IMR-90 (cell line): ENCODE measurements at regions not wholly inside any gene's neighbourhood (a gene's known extent, or its start where the extent isn't known, plus 50 kb on each side); places are given as distances from the start of the nearest gene placed in this dataset.

ENCODE experiments used
- ATAC-seq: fragments of 200-7000 bp; cut with Tn5 transposase; 2 replicates; pipeline ENCODE4 v1.9.1; 2020; ENCODE audit warnings: low read depth, mild to moderate bottlenecking, moderate library complexity
- BruUV-seq: library from RNA; stranded (reverse); fragments of 400-500 nt; replicated peaks from 2 replicates; lab custom pipeline; 2021; lab: Mats Ljungman, UMichigan
- CTCF ChIA-PET: fragments of 300-600 bp; formaldehyde crosslinking; extraction: SDS; loops from one replicate; lab custom pipeline; 2021; ENCODE audit warnings: antibody characterized with exemption; lab: Yijun Ruan, JAX
- POLR2A ChIA-PET: fragments of 300-600 bp; sonication (Branson Sonifier 250); formaldehyde crosslinking; loops from one replicate; lab custom pipeline; 2022; ENCODE audit warnings: antibody characterized with exemption; ENCODE audit not compliant: unreplicated experiment; lab: Charles Lee
- DNase-seq: peaks from one replicate; pipeline ENCODE4 v3.0.0; 2013
- H2AFZ ChIP-seq: replicated peaks from 2 replicates; pipeline ENCODE3; 2013; ENCODE audit warnings: low read length, mild to moderate bottlenecking; ENCODE audit not compliant: poor library complexity
- H2AK5ac ChIP-seq: 2 replicates; pipeline ENCODE4 v1.6.1; 2013; ENCODE audit warnings: low read depth, low read length, inconsistent platforms
- H2AK9ac ChIP-seq: replicated peaks from 2 replicates; pipeline ENCODE3; 2013; ENCODE audit warnings: mild to moderate bottlenecking, low read depth, low read length, moderate library complexity; ENCODE audit not compliant: poor library complexity
- H2BK120ac ChIP-seq: 2 replicates; pipeline ENCODE4 v1.6.1; 2013; ENCODE audit warnings: low read depth, low read length, inconsistent platforms
- H2BK15ac ChIP-seq: 3 replicates; pipeline ENCODE4 v1.6.1; 2013; ENCODE audit warnings: low read depth, low read length, inconsistent platforms
- H2BK20ac ChIP-seq: 2 replicates; pipeline ENCODE4 v1.6.1; 2013; ENCODE audit warnings: low read depth, mild to moderate bottlenecking, inconsistent platforms, low read length, moderate library complexity
- H2BK5ac ChIP-seq: 2 replicates; pipeline ENCODE4 v1.6.1; 2013; ENCODE audit warnings: mild to moderate bottlenecking, low read depth, low read length, inconsistent platforms; ENCODE audit not compliant: poor library complexity, severe bottlenecking
- H3K14ac ChIP-seq: replicated peaks from 2 replicates; pipeline ENCODE4 v1.6.1; 2013; ENCODE audit warnings: low read depth, low read length, inconsistent platforms
- H3K18ac ChIP-seq: 2 replicates; pipeline ENCODE4 v1.6.1; 2013; ENCODE audit warnings: low read depth, low read length, control low read depth
- H3K23ac ChIP-seq: 2 replicates; pipeline ENCODE4 v1.6.1; 2013; ENCODE audit warnings: low read depth, low read length, inconsistent platforms
- H3K27ac ChIP-seq: 2 replicates; pipeline ENCODE4 v1.5.1; 2013; ENCODE audit warnings: mild to moderate bottlenecking, control low read depth, low read length; ENCODE audit not compliant: insufficient read depth
- H3K27me3 ChIP-seq: 2 replicates; pipeline ENCODE4 v1.6.1; 2013; ENCODE audit warnings: low read length; ENCODE audit not compliant: control insufficient read depth, insufficient read depth
- H3K36me3 ChIP-seq: 2 replicates; pipeline ENCODE4 v1.6.1; 2013; ENCODE audit warnings: low read length, mixed read lengths; ENCODE audit not compliant: control insufficient read depth, insufficient read depth
- H3K4ac ChIP-seq: 2 replicates; pipeline ENCODE4 v1.6.1; 2013; ENCODE audit warnings: low read depth, low read length, inconsistent platforms
- H3K4me1 ChIP-seq: 2 replicates; pipeline ENCODE4 v1.6.1; 2013; ENCODE audit warnings: low read length, mixed read lengths; ENCODE audit not compliant: control insufficient read depth, insufficient read depth
- H3K4me2 ChIP-seq: 2 replicates; pipeline ENCODE4 v1.6.1; 2013; ENCODE audit warnings: low read depth, mild to moderate bottlenecking, control low read depth, low read length, moderate library complexity
- H3K4me3 ChIP-seq: 2 replicates; pipeline ENCODE4 v1.5.1; 2013; ENCODE audit warnings: low read depth, mild to moderate bottlenecking, control low read depth, low read length, moderate library complexity; ENCODE audit not compliant: insufficient read depth
- H3K56ac ChIP-seq: 2 replicates; pipeline ENCODE4 v1.6.1; 2013; ENCODE audit warnings: low read length, inconsistent platforms; ENCODE audit not compliant: insufficient read depth; ENCODE audit errors: extremely low read depth
- H3K79me1 ChIP-seq, 2 experiments: 2 replicates each; pipeline ENCODE4 v1.6.1; 2013; ENCODE audit warnings: low read length in 2 of 2, inconsistent platforms in 1 of 2, low read depth in 1 of 2
- H3K9ac ChIP-seq: 2 replicates; pipeline ENCODE4 v1.6.1; 2013; ENCODE audit warnings: low read depth, low read length, control low read depth
- H3K9me1 ChIP-seq: 2 replicates; pipeline ENCODE4 v1.6.1; 2013; ENCODE audit warnings: low read length, inconsistent platforms; ENCODE audit not compliant: insufficient read depth
- H3K9me3 ChIP-seq: 2 replicates; pipeline ENCODE4 v1.6.1; 2013; ENCODE audit warnings: low read length; ENCODE audit not compliant: control insufficient read depth, insufficient read depth
- H4K20me1 ChIP-seq: 2 replicates; pipeline ENCODE4 v1.6.1; 2013; ENCODE audit warnings: low read length, inconsistent platforms; ENCODE audit not compliant: insufficient read depth
- H4K5ac ChIP-seq: 2 replicates; pipeline ENCODE4 v1.6.1; 2013; ENCODE audit warnings: mild to moderate bottlenecking, low read depth, low read length, control low read depth
- H4K8ac ChIP-seq, 2 experiments: 2 replicates each; pipeline ENCODE4 v1.6.1; 2013; ENCODE audit warnings: low read depth in 2 of 2, low read length in 2 of 2, control low read depth in 1 of 2, inconsistent platforms in 1 of 2
- H4K91ac ChIP-seq: 2 replicates; pipeline ENCODE4 v1.6.1; 2013; ENCODE audit warnings: low read depth, low read length, inconsistent platforms; ENCODE audit not compliant: insufficient read depth
- BHLHE40 ChIP-seq: fragments of 150-350 bp; IDR thresholded peaks from 2 replicates; pipeline ENCODE4 v1.6.1; 2016; ENCODE audit warnings: mild to moderate bottlenecking, low read depth, low read length
- CEBPB ChIP-seq: IDR thresholded peaks from 2 replicates; pipeline ENCODE4 v1.6.1; 2012; ENCODE audit warnings: low read depth, low read length, improper control_type of control experiment
- CHD1 ChIP-seq: IDR thresholded peaks from 2 replicates; pipeline ENCODE4 v1.6.1; 2012; ENCODE audit warnings: low read depth, low read length, improper control_type of control experiment
- CTCF ChIP-seq: conservative IDR thresholded peaks from 2 replicates; pipeline ENCODE4 v1.5.1; 2012; ENCODE audit warnings: mild to moderate bottlenecking, low read depth, low read length, improper control_type of control experiment
- ELK1 ChIP-seq: fragments of 150-350 bp; IDR thresholded peaks from 2 replicates; pipeline ENCODE4 v1.6.1; 2016; ENCODE audit warnings: low read depth, mild to moderate bottlenecking, low read length, moderate library complexity, borderline replicate concordance
- FOS ChIP-seq: fragments of 150-350 bp; IDR thresholded peaks from 2 replicates; pipeline ENCODE4 v1.6.1; 2016; ENCODE audit warnings: low read depth, low read length
- MAFK ChIP-seq: IDR thresholded peaks from 2 replicates; pipeline ENCODE4 v1.6.1; 2012; ENCODE audit warnings: low read depth, low read length, improper control_type of control experiment
- MAZ ChIP-seq: IDR thresholded peaks from 2 replicates; pipeline ENCODE4 v1.6.1; 2012; ENCODE audit warnings: low read depth, mild to moderate bottlenecking, low read length, improper control_type of control experiment, moderate library complexity, borderline replicate concordance
- MXI1 ChIP-seq: IDR thresholded peaks from 2 replicates; pipeline ENCODE4 v1.6.1; 2012; ENCODE audit warnings: low read depth, mild to moderate bottlenecking, low read length, moderate library complexity, borderline replicate concordance
- NFE2L2 ChIP-seq: fragments of 150-350 bp; IDR thresholded peaks from 2 replicates; pipeline ENCODE4 v1.6.1; 2016; ENCODE audit warnings: low read depth, mild to moderate bottlenecking, low read length
- POLR2A ChIP-seq: IDR thresholded peaks from 2 replicates; pipeline ENCODE4 v1.6.1; 2012; ENCODE audit warnings: mild to moderate bottlenecking, low read depth, low read length
- RAD21 ChIP-seq: IDR thresholded peaks from 2 replicates; pipeline ENCODE4 v1.6.1; 2012; ENCODE audit warnings: low read length, improper control_type of control experiment
- RCOR1 ChIP-seq: IDR thresholded peaks from 2 replicates; pipeline ENCODE4 v1.6.1; 2012; ENCODE audit warnings: mild to moderate bottlenecking, low read length, improper control_type of control experiment; ENCODE audit not compliant: insufficient replicate concordance
- RFX5 ChIP-seq: IDR thresholded peaks from 2 replicates; pipeline ENCODE4 v1.8.0; 2012; ENCODE audit warnings: low read depth, mild to moderate bottlenecking, low read length, moderate library complexity
- SMC3 ChIP-seq: fragments of 150-350 bp; IDR thresholded peaks from 2 replicates; pipeline ENCODE4 v1.6.1; 2016; ENCODE audit warnings: low read depth, mild to moderate bottlenecking, antibody characterized with exemption, low read length, moderate library complexity
- WGBS, 2 experiments: methylation state at CpG; one replicate each; pipeline versions ENCODE4 v1.1.5 to v1.1.7; 2013; ENCODE audit warnings: missing lambda C conversion rate in 2 of 2; ENCODE audit not compliant: insufficient read length in 1 of 2; ENCODE audit errors: extremely low coverage in 2 of 2; 5-methylcytosine and 5-hydroxymethylcytosine counted together
- dilution Hi-C: fragments of 300-500 bp; cut with HindIII; formaldehyde crosslinking; loops from one replicate; pipeline ENCODE4 v1.14.3; 2018; ENCODE audit warnings: low sequenced_read_pairs; ENCODE audit not compliant: unreplicated experiment
- in situ Hi-C: fragments of 300-500 bp; cut with MboI; formaldehyde crosslinking; loops from 3 replicates; pipeline ENCODE4 v1.14.3; 2019; ENCODE audit warnings: low sequenced_read_pairs, inconsistent platforms, mixed read lengths
- intact Hi-C: fragments of 100-400 bp; cut with micrococcal nuclease; formaldehyde crosslinking; loops from 2 replicates; pipeline ENCODE4 v1.10.0; 2022
- TF ChIP-seq, protein P1 (sequence below): fragments of 150-350 bp; IDR thresholded peaks from 2 replicates; pipeline ENCODE4 v1.6.1; 2017; ENCODE audit warnings: mild to moderate bottlenecking, antibody characterized with exemption, low read length, low read depth

DNA sequence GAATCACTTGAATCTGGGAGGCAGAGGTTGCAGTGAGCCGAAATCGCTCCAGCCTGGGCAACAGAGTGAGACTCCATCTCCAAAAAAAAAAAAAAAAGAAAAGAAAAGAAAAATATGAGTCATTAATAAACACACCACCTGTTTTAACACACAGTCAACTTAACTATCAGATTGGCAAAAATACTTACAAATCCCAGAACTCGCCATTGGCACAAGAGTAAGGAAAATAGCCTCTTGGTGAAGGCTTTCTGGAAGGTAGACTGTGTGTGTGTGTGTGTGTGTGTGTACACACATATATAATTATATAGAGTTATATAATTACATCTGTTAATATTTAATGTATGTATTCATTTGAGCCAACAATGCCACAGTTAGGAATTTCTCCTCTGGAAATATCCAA is 63.7 kb upstream of the UXS1 start:
- no peak overlapping the region for H2BK15ac ChIP-seq
- no peak overlapping the region for H2AFZ ChIP-seq
- CTCF ChIA-PET: no interaction called here

More for the DNA sequence above, 63.7 kb upstream of the UXS1 start:
- Histone ChIP-seq H2BK20ac (no peak overlapping the region), H3K4me2 (no peak overlapping the region), H3K18ac (no peak overlapping the region), H3K4me1 (no peaks in the 10 kb centered on the region), H2AK5ac (no peak overlapping the region), H3K4ac (no peak overlapping the region), H4K20me1 (no peaks in the 10 kb centered on the region), H2BK5ac (no peak overlapping the region), H3K27ac (no peak overlapping the region), H3K9me1 (no peaks in the 10 kb centered on the region), H3K27me3 (no peaks in the 10 kb centered on the region), H3K9ac (no peak overlapping the region), H2BK120ac (no peak overlapping the region), H3K36me3 (no peaks in the 10 kb centered on the region), H4K8ac (no peak overlapping the region), H3K14ac (no peak overlapping the region), H3K23ac (no peak overlapping the region), H2AK9ac (no peak overlapping the region), H4K91ac (no peak overlapping the region), H3K4me3 (no peak overlapping the region), H3K9me3 (no peaks in the 10 kb centered on the region), H4K5ac (no peak overlapping the region), H3K79me1 (no peaks in the 10 kb centered on the region), H3K56ac (no peak overlapping the region)
- dilution Hi-C loops: no loop called here
- no TSS peak for BruUV-seq
- TF ChIP-seq MAFK (no peak), FOS (no peak), RCOR1 (no peak), NFE2L2 (no peak), CTCF (no peak), MAZ (no peak), RFX5 (no peak), RAD21 (no peak), MXI1 (no peak), CHD1 (no peak), SMC3 (no peak), CEBPB (no peak), BHLHE40 (no peak), ELK1 (no peak), POLR2A (no peak)
- TF ChIP-seq, protein P1, sequence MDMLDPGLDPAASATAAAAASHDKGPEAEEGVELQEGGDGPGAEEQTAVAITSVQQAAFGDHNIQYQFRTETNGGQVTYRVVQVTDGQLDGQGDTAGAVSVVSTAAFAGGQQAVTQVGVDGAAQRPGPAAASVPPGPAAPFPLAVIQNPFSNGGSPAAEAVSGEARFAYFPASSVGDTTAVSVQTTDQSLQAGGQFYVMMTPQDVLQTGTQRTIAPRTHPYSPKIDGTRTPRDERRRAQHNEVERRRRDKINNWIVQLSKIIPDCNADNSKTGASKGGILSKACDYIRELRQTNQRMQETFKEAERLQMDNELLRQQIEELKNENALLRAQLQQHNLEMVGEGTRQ: no peak
- no peak for DNase-seq
- no peak for ATAC-seq
- intact Hi-C loops: no loop called here
- in situ Hi-C loops: no loop called here
- POLR2A ChIA-PET: no interaction called here
- WGBS, 2 experiments: no CpG with 5 or more reads among the region's 3 CpGs
